ENCODE measurements at regions not wholly inside any gene's neighbourhood (a gene's known extent, or its start where the extent isn't known, plus 50 kb on each side); places are given as distances from the start of the nearest gene placed in this dataset.
A peak's percentile ranks its signal among the peaks of the same experiment; 100 is the strongest.

DNA sequence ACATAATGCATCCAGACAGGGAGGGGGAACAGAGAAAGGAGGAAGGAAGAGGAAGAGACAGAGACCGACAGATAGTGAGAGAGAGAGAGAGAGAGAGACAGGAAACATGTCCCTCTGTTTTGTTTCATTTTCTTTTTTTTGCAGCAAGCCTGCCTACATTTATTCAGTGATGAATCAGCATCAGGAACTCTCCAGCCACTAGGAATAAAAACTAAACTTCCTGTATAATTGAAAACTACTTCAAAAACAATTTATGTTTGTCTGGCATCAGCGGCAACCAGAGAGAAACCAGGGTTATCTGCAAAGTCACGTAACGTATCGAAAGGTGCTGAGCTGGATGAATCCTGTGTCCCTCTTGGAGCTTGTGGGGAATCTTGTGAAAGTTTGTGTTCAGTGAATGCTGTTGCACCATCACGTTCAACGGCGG, 148.6 kb upstream of the SOX21 start:
- no peak overlapping the region for H3K9ac ChIP-seq (ENCODE audit: low read depth in 2 of 2, low read length in 2 of 2)
- no peaks in the 10 kb centered on the region for H3K27me3 ChIP-seq
- H3K36me3 ChIP-seq = no peaks in the 10 kb centered on the region
- H3K4me3 ChIP-seq = peak overlapping the region; percentile 14
- intact Hi-C loops (cut with DNase I) = no loop called here
- DNase-seq = no peak
- H3K4me1 ChIP-seq = no peaks in the 10 kb centered on the region
- TF ChIP-seq CTCF (IDR thresholded peaks at IDR 0.05) = no peak
- H3K9me3 ChIP-seq = no peaks in the 10 kb centered on the region
- no peak overlapping the region for H3K27ac ChIP-seq

- no peak for DNase-seq
- no peaks in the 10 kb centered on the region for H3K27me3 ChIP-seq
- H3K36me3 ChIP-seq = no peaks in the 10 kb centered on the region
- H3K27ac ChIP-seq = no peak overlapping the region
- H3K4me1 ChIP-seq = no peaks in the 10 kb centered on the region
- no peak for TF ChIP-seq CTCF (IDR thresholded peaks at IDR 0.05)
- no peak overlapping the region for H3K4me3 ChIP-seq
- no peaks in the 10 kb centered on the region for H3K9me3 ChIP-seq
- intact Hi-C loops (cut with DNase I) = no loop called here
- no peak overlapping the region for H3K9ac ChIP-seq (ENCODE audit: low read depth in 2 of 2, low read length in 2 of 2)
Measured at GRCh38 chr13:94859811-94860210, 147.5 kb upstream of the SOX21 start.

- Histone ChIP-seq H3K9me3 (no peaks in the 10 kb centered on the region), H3K4me1 (no peaks in the 10 kb centered on the region), H3K4me3 (no peak overlapping the region), H3K36me3 (no peaks in the 10 kb centered on the region), H3K9ac (ENCODE audit: low read depth in 2 of 2, low read length in 2 of 2) (no peak overlapping the region), H3K27ac (no peak overlapping the region), H3K27me3 (no peaks in the 10 kb centered on the region)
- DNase-seq = peak; percentile 31
- no peak for TF ChIP-seq CTCF (IDR thresholded peaks at IDR 0.05)
- intact Hi-C loops (cut with DNase I) = no loop called here
Measured at GRCh38 chr13:94859278-94859691, 146.9 kb upstream of the SOX21 start.

- H3K27me3 ChIP-seq = no peaks in the 10 kb centered on the region
- TF ChIP-seq CTCF (IDR thresholded peaks at IDR 0.05) = no peak
- intact Hi-C loops (cut with DNase I) = no loop called here
- no peaks in the 10 kb centered on the region for H3K36me3 ChIP-seq
- H3K4me3 ChIP-seq = no peak overlapping the region
- no peak overlapping the region for H3K9ac ChIP-seq (ENCODE audit: low read depth in 2 of 2, low read length in 2 of 2)
- no peak for DNase-seq
- H3K9me3 ChIP-seq = no peaks in the 10 kb centered on the region
- H3K27ac ChIP-seq = no peak overlapping the region
- H3K4me1 ChIP-seq = no peaks in the 10 kb centered on the region
Measured at GRCh38 chr13:94858856-94859255, 146.5 kb upstream of the SOX21 start.

GRCh38 chr13:94854688-94855087, 142.3 kb upstream of the SOX21 start:
- Histone ChIP-seq H3K4me1 (no peaks in the 10 kb centered on the region), H3K9me3 (no peaks in the 10 kb centered on the region), H3K27me3 (no peaks in the 10 kb centered on the region), H3K9ac (ENCODE audit: low read depth in 2 of 2, low read length in 2 of 2) (no peak overlapping the region), H3K4me3 (no peak overlapping the region), H3K36me3 (no peaks in the 10 kb centered on the region), H3K27ac (no peak overlapping the region)
- intact Hi-C loops (cut with DNase I) = no loop called here
- DNase-seq = no peak
- no peak for TF ChIP-seq CTCF (IDR thresholded peaks at IDR 0.05)

DNA sequence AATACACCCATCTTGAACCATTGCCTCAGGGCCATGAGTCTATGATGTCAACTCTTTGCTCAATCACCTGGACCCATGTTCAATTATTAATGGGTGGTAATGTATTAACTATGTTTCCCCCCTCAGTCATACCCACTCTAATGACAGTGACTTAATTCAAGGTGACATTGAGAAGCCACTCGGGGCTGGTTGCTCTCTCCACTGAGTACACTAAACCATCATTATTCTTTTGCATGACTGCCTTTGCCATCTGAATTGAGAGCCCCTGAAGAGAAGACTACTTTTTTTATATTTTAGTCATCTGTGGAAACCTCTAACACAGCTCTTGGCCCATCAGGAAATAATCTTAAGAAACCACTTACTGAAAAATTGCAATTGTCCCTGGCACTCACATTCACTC, 139.2 kb upstream of the SOX21 start:
- Histone ChIP-seq H3K27me3 (no peaks in the 10 kb centered on the region), H3K9me3 (no peaks in the 10 kb centered on the region), H3K27ac (no peak overlapping the region), H3K4me1 (no peaks in the 10 kb centered on the region), H3K9ac (ENCODE audit: low read depth in 2 of 2, low read length in 2 of 2) (no peak overlapping the region), H3K36me3 (no peaks in the 10 kb centered on the region), H3K4me3 (no peak overlapping the region)
- no peak for TF ChIP-seq CTCF (IDR thresholded peaks at IDR 0.05)
- DNase-seq = no peak
- intact Hi-C loops (cut with DNase I) = no loop called here
